ENCODE measurements at regions not wholly inside any gene's neighbourhood (a gene's known extent, or its start where the extent isn't known, plus 50 kb on each side); places are given as distances from the start of the nearest gene placed in this dataset.

GRCh38 chr6:168968801-168969200 is 284.8 kb downstream of the THBS2 start:
- no peak for TF ChIP-seq CTCF (conservative IDR thresholded peaks at IDR 0.05)
- TF ChIP-seq EZH2 (IDR thresholded peaks at IDR 0.05; ENCODE audit: low read depth), result no peak
